MV-4-11 (cell line): ENCODE measurements at regions not wholly inside any gene's neighbourhood (a gene's known extent, or its start where the extent isn't known, plus 50 kb on each side); places are given as distances from the start of the nearest gene placed in this dataset.

ENCODE experiments used
- DNase-seq: peaks from one replicate; lab custom pipeline; 2025; lab: John Stamatoyannopoulos, UW

DNA sequence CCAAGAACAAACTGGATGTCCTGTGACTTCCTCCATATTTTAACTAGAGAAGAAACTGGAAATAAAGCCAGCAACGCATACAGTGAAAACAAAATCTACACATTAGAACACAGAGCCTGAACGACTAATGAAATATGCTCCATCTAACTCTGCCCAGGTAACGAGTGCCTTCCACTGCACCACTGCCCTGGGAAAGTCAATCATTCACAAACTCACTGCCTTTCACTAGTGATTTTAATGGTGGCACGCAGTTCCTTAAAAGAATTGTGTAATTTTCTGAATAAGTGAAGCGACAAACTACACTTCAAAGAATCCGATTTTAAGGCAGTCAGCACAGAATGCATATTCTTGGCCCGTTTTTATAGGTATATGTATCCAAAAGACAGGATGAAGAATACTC is 416.0 kb downstream of the SHQ1 start:
- no peak for DNase-seq

DNA sequence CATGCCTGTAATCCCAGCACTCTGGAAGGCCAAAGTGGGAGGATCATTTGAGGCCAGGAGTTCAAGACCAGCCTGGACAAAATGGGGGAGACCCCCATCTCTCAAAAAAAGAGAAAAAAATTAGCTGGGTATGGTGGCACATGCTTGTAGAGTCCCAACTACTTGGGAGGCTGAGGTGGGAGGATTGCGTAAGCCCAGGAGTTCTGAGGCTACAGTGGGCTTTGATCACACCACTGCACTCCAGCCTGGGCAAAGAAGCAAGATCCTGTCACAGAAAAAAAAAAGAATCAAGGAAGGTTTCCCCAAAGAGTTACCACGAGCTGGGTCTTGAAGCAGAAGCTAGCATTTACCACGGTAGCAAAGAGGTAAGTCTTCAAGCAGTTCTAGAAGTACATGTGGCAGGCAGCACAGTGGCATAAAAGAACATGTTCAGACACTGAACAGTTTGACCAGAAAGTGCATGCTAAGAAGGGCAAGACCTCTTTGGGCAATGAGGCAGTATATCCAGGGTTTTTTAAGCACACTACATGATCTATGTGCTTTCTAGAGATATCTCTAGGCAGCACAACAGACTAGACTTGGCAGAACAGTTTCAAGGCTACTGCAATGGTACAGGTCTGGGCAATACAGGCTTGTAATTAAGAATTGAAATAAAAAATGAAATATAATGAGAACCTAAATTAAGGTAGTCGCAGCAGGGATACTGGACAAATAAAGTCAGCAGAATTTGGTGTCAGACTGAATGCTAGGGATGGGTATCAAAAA is 418.5 kb downstream of the SHQ1 start:
- no peak for DNase-seq

DNA sequence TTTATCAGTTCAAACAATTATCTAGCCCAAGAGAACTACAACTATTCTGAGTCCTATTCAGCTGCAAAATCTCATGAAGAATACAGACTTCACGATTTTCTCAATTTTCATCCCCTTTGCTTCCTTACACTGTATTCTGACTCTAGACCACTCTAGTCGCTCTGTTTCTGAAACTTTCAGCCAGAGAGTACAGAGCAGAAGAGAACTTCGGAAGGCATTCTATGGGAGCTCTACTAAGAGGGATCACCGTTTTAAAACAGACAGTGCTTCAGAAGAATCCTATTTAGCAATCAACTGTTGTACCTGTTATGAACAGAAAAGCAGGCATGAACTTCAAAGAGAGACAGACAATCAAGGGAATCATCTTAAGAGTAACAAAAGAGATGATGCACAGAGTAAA is 419.4 kb downstream of the SHQ1 start:
- no peak for DNase-seq

DNA sequence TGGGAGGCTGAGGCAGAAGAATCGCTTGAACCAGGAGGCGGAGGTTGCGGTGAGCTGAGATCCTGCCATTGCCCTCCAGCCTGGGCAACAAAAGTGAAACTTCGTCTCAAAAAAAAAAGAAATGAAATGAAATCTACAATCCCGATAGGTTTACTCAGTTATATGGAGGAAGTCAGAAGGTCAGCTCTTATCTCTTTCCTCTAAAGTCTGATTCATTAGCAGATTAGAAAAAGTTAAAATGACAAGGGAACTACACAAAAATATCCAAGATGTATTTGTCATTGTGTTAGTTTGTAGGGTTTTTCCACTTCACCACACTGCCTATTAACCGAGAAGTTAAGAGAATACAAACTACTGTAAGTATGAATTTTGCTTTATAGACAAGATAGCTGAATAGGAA is 420.6 kb downstream of the SHQ1 start:
- DNase-seq: no peak

DNA sequence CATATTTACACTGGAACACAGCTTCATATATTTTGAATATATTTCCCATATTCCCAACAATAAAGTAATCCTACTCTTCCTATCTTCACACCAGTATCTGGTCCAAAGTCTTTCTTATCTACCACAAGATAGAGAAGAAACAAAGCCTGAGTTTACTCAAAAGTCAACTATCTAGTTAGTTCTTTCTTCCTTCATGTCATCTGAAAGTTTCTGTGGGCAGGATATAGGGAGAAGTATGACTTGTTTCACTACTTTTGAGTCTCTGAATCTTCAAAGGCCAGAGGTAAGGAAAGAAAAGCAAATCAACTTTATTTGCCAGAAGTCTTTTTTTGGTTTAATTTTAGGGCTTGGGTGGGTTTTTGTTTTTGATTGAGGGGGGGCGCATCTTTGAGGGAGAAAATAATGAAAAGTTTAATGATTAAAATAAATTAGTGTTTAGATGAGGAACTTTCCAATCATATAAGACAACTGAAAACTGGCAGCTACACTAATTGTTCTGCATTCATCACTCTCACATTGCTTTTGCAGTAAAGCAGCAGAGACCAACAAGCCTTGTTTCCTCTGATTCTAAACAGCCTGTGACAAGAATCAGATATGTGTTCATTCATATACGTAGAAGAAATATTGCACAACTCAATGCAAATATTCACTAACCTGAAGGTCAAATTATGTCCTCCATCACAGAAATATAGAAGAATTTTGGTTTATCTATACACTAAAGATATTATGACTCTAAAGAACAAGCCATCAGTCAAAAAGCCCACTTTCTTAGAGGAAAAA is 421.4 kb downstream of the SHQ1 start:
- DNase-seq: no peak

DNA sequence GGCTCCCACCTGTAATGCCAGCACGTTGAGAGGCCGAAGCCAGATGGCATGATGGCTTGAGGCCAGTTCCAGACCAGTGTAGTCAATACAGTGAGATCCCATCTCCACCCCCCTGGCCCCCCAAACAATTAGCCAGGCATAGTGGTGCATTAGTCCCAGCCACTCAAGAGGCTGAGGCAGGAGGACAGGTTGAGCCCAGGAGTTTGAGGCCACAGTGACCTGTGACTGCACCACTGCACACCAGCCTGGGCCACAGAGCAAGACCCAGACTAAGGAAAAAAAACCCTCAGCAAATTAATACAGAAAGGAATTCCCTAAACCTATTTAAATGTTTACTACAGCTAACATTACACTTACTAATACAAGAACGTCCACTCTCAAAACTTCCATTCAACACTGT is 424.6 kb downstream of the SHQ1 start:
- DNase-seq: no peak

DNA sequence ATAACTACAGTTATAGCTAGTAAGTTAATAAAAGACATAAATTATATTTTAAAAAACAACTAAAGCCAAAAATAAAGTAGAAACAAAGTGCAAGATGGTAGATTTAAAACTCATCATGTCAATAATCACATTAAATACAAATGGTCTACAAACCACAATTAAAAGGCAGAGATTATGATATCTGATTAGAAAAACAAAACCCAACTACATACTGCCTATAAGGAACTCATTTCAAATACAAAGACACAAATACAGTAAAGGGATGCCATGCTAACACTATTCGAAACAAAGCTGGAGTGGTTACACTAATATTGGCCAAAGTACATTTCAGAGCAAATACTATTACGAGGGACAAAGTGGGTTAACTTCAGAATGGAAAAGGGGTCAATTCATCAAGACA is 426.5 kb downstream of the SHQ1 start:
- no peak for DNase-seq

DNA sequence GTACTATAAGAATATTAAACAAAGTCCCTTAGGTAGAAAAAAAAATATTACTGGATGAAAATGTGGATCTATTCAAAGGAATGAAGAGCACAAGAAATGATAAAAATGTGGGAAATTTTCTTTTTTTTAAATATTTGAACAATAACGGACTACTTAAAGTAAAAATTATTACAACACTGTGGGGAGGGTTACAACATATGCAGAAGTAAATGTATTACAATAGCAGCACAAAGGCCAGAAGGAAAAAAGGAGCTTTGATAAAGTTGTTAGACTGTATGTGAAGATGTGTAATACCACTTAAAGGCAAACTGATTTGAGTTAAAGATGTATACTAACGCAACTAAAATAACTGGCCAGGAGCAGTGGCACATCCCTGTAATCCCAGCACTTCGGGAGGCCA is 427.1 kb downstream of the SHQ1 start:
- no peak for DNase-seq

DNA sequence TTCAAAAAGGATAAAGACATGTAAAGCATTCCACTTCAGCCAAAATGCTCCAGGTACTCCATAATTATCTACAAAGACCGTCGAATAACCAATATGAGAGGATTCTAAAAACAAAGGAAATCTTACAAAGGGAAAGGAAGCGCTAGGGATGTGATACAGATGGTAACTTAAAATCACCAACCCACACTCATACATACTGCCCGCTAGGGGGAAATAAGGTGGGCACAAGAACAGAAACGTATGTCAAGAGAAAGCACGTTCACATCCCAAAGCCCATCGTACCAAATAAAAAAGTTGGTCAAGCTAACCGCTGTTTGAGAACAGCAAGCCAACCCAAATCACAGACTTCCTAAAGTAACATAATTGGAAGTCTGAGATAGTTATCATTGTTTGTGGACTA is 429.4 kb downstream of the SHQ1 start:
- DNase-seq: no peak

DNA sequence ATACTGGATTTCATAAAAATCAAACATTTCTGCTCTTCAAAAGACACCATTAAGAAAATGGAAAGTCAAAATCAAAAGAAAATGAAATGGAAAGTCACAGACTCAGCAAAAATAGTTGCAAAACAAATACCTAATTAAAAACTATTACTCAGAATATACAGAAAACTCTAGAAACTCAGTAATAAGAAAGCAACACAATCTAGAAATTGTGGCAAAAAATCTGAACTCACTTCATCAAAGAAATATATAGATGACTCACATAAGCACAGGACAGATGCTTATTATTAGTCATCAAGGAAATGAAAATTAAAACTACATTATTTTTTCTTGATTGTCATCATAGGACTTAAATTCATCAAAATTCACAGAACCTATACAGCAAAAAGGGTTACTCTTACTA is 430.0 kb downstream of the SHQ1 start:
- DNase-seq: no peak

DNA sequence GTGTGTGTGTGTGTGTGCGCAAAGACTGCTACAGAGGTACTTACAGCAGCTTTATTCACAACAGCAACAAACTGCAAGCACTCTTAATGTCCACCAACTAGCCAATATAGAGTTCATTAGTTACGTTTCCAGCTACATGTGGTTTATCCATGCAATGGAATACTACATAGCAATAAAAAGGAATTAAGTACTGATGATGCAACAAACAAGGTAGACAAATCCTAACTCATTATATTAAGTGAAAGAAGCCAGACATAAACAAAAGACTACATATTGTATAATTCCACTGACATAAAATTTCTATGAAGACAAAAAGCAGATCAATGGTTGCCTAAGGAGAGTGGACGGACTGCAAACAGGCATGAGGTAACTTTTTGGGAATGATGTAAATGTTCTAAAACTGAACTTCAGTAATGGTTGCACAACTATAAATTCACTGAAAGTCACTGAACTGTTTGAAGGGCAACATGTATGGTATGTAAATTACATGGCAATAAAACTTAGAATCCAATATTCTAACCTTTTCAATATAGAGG is 433.7 kb downstream of the SHQ1 start:
- no peak for DNase-seq

DNA sequence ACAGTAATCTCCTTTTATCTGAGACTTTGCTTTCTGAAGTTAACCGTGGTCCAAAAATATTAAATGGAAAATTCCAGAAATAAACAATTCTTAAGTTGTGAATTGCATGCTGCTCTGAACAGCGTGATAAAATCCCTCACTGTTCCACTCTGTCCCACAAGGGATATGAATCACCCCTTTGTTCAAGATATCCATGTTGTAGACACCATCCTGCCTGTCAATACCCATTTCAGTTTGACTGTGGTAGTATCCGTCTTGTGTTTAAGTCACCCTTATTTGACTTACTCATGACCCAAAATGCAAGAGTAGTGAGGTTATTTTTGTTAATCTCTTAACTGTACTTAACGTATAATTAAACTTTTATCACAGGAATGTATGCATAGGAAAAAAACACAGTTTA is 435.0 kb downstream of the SHQ1 start:
- no peak for DNase-seq

DNA sequence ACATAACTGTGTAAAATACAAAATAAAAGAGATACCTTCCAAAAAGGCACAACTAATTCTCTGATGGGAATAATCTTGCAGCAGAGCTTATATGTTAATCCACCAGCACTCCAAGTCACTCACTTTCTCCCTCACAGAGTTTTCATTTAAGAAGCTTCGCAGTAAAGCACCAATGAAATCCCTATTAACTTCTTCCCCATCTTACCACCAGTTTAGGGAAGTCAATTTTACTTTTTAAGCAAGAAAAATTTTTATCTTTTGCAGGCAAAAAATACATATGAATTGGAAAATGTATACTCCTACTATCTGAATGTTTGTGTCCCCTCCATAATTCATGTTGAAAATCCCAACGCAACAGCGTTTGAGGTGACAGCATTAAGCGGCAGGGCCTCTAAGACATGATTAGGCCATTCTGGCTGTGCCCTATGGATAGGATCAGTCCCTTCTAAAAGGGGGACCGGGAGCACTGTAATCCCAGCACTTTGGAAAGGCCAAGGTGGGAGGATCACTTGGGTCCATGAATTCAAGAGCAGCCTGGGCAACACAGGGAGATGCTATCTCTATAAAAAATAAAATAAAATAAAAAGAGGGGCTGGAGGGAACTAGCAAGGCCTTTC is 435.8 kb downstream of the SHQ1 start:
- DNase-seq: no peak

DNA sequence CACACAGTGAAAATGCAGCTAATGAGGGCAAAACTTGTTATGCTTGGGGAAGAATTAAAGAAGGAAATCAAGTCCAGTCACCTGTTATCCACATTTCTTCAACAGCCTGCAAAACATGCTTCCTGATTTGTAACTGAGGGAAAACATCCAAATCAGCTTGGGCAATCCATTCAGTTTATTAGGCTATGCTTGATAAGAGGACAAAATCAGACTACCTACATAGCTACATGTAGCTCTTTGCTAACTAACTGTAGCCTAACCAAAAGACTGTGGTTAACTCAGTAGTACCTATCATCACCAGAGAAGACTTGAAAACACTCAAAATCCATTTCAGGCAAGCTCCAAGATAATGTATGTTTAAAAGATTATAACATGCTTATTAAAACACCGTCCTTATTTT is 436.4 kb downstream of the SHQ1 start:
- DNase-seq: no peak

DNA sequence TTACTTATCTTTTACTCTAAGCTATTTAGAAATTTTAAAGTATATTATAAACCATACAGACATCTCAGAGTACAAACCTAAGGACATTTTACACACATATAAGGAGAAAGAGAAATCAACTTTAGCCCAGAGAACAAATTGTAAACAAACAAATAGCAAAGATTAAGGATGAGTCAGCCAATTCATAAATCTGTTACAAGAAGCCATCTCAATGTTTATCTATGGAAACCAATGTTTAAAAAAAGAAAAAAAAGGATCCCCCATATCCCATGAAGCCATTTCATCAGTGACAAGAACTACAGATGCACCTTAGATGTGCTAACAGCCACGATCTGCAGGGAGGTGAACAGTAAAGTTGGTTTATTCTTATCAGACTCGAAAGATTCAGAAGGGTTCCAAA is 437.1 kb downstream of the SHQ1 start:
- no peak for DNase-seq

DNA sequence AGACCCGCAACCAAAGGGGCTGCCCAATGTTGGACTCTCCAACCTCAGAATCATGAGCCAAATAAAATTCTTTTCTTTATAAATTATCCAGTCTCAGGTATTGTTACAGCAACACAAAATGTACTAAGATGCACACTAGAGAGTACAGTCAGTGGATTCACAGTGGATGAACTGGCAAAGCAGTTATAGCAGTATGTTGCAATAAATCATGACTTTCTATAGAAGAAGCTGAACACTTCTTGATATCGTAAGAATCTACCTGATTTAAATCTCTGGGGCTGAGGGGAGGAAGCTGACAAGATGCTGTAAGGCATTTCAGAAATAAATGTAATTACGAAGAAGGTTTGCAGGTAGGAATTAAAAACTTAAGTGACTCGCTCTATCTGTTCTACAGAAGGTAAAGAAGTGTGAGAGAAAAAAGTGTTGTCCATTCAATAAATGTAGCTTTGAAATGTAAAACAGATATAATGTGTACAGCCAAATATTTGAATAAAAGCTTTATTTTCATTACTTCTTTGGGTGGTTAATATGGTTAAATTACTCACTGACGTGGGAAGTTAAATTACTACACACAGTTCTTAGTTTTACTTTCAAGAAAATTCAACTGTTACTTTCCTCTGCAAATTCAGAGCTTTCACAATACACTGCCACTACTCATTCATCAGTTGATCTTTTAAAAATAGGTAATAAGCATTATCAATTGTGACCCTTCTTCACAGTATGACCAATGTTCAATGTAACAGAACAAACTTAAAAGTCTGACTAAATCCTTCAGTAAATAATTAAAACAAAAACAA is 439.1 kb downstream of the SHQ1 start:
- DNase-seq: peak; percentile 25

DNA sequence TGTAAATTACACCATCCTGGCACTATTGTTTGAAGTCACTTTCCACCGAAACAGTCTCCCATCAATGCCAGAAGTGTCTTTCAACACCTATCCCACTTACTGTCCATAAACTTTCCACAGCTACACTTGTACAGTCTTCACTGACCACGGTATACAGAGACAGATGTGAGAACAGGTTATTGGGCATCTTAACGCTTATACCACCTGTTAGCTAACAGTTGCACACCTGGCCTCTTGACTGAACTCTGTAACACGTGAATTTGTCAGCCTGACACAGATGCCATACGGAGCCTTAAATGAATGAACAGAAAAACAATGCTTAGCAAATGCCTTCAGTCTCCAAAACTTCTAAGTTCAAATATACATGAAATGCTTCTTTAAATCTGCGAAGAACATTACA is 440.5 kb downstream of the SHQ1 start:
- DNase-seq: no peak

DNA sequence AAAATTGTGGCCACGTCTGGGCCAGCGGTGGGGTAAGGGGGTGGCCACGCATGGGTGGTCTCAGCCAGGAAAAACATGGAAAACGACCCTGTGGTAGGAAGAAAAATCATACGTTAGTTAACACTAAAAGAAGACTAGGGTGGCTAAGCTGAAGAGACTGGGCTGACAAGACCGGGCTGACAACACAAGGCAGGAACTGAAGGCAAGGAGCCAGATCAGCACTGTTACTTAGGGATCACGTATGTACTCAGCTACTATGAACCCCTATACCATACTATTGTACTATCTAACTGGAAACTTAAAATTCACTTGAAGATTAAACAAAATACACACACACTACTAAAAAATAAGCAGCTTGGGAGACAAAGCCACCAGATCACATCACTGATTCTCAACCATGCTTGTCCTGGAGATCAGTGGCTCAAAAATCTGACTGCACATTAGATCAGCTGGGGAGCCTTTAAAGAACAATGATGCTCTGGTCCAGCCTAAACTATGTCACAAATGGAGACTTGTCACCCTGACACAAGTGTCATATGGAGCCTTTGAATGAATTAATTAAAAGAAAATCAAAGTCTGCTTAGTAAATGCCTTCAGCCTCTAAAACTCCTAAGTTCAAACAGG is 442.2 kb downstream of the SHQ1 start:
- no peak for DNase-seq

DNA sequence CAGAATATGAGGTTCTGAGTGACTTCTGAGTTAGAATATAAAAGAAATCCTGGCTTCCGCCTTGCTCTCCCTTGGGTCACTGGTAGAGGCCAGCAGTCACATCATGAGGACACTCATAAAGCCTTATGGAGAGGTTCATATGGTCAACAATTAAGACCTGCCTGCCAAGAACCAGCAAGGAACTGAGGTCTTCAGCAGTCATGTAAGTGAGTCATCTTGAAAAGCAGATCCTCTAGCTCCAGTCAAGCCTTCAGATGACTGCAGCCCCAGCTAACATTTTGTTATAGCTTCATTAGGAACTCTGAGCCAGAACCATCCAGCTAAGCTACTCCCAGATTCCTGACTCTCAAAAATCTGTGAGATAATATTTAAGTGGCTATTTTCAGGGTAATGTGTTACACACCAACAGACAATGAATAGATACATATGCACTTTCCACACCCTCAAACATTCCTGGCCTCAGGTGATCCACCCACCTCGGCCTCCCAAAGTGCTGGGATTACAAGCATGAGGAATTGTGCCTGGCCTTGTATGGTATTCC is 447.2 kb downstream of the SHQ1 start:
- peak; percentile 10 for DNase-seq

DNA sequence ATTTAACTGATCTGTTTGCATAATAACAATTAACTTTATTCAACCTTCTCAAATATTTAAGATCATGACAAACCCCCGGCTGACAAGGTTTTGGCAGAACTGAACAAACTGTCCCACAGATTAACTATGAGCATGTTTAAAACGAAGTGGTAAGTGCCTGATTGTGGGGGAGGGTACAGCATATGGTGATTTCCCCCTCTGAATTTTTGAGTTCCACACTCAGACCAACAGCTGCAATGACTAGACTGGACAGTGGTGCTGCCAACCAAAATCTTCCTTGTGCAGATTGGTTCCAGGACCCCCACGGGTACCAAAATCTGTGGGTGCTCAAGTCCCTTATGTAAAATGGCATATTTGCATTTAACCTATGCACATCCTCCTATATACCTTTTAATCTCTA is 449.5 kb downstream of the SHQ1 start:
- DNase-seq: no peak

DNA sequence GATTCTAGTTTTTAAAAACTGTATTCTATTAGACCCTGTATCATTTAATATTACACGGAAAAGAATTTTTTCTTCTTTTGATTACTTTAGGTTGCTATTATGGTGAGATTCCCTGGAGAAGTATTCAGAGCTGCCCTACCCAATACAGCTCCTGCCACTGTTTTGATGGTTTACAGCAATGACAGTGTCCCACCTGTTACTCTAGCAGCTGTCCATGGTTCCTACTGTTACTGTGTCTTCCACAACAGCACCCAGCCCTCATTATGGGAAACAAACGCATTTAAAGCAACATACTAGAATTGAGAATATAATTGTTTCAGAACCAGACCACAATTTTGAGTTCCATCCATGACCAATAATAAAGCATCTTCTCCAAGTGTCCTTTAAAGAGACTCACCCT is 450.7 kb downstream of the SHQ1 start:
- DNase-seq: no peak
